Transverse colon (tissue), 4 donors: ENCODE measurements at regions not wholly inside any gene's neighbourhood (a gene's known extent, or its start where the extent isn't known, plus 50 kb on each side); places are given as distances from the start of the nearest gene placed in this dataset.

Source experiments
- DNase-seq: peaks from one replicate; pipeline ENCODE4 v3.0.0-alpha.2; 2019
- H3K27ac ChIP-seq, 4 donors: fragments of 200-600 bp; sonication (generic); 2 replicates each; pipeline ENCODE4 v1.5.1; 2016 to 2018; ENCODE audit warnings: inconsistent platforms in 4 of 4
- H3K27me3 ChIP-seq: fragments of 200-600 bp; sonication (generic); 2 replicates; pipeline ENCODE4 v1.5.1; 2017; ENCODE audit warnings: inconsistent platforms
- H3K36me3 ChIP-seq, 4 donors: fragments of 200-600 bp; sonication (generic); 2 replicates each; pipeline ENCODE4 v1.5.1; 2017 to 2019; ENCODE audit warnings: inconsistent platforms in 4 of 4
- H3K4me1 ChIP-seq, 4 donors: fragments of 200-600 bp; sonication (generic); 2 replicates each; pipeline ENCODE4 v1.5.1; 2017 to 2020; ENCODE audit warnings: inconsistent platforms in 4 of 4
- H3K4me3 ChIP-seq, 4 donors: fragments of 200-600 bp; sonication (generic); 1 replicate in 1 of 4; 2 replicates in 3 of 4; pipeline versions ENCODE4 v1.5.1 to v1.6.1; 2017 to 2019; ENCODE audit warnings: inconsistent platforms in 4 of 4
- H3K9me3 ChIP-seq, 2 donors: fragments of 200-600 bp; sonication (generic); 2 replicates each; pipeline ENCODE4 v1.5.1; 2017 to 2019; ENCODE audit warnings: inconsistent platforms in 2 of 2
- CTCF ChIP-seq, 5 experiments: fragments of 200-600 bp in 3 of 5; fragments of 450-650 bp in 2 of 5; sonication (generic) in 3 of 5; IDR thresholded peaks; 1 replicate in 2 of 5; 2 replicates in 3 of 5; pipeline ENCODE4 v1.5.1; 2016 to 2017; ENCODE audit warnings: antibody characterized with exemption in 5 of 5, inconsistent platforms in 3 of 5, mild to moderate bottlenecking in 2 of 5, moderate library complexity in 1 of 5
- EP300 ChIP-seq: sonication (generic); formaldehyde crosslinking; IDR thresholded peaks from one replicate; pipeline ENCODE4 v1.6.1; 2017; ENCODE audit warnings: antibody characterized with exemption, low read depth
- POLR2A ChIP-seq: fragments of 450-650 bp; IDR thresholded peaks from one replicate; pipeline ENCODE4 v1.6.1; 2016; ENCODE audit warnings: antibody characterized with exemption, mild to moderate bottlenecking, moderate library complexity
- POLR2AphosphoS5 ChIP-seq, 3 donors: sonication (generic); formaldehyde crosslinking; IDR thresholded peaks; one replicate each; pipeline ENCODE4 v1.6.1; 2016; ENCODE audit warnings: antibody characterized with exemption in 3 of 3
- whole genome bisulfite sequencing, 2 donors: methylation state at CpG; one replicate each; pipeline ENCODE4 v1.1.5; 2018; ENCODE audit warnings: low coverage in 1 of 2; 5-methylcytosine and 5-hydroxymethylcytosine counted together
- in situ Hi-C, 4 donors: fragments of 200-750 bp; cut with MboI; loops; one replicate each; pipeline versions ENCODE4 v1.15.0 to v1.15.1; 2017; ENCODE audit warnings: low sequenced_read_pairs in 3 of 4, low pct_ligation_motif_present in 1 of 4, low pct_unique_long_range_greater_than_20kb in 1 of 4
- intact Hi-C: fragments of 100-400 bp; cut with DNase I; formaldehyde crosslinking; loops from one replicate; pipeline ENCODE4 v1.15.1; 2023; ENCODE audit warnings: low total_unique reads

- Histone ChIP-seq H3K9me3 (peaks cover 0 to 6% of the 10 kb centered on the region in 2 donors), H3K27me3 (no peaks in the 10 kb centered on the region), H3K27ac (no peak overlapping the region), H3K4me3 (no peak overlapping the region), H3K36me3 (no peaks in the 10 kb centered on the region), H3K4me1 (no peaks in the 10 kb centered on the region)
- DNase-seq: no peak
- intact Hi-C loops: no loop called here
- 73 to 81% methylated on average over 6 to 9 of the region's 9 CpGs for WGBS, 2 donors
- in situ Hi-C loops: no loop called here
- TF ChIP-seq EP300: no peak
- TF ChIP-seq POLR2A: no peak
These were observed 186.8 kb upstream of the PRICKLE1 start for GRCh38 chr12:42776396-42776795.

GRCh38 chr12:42774238-42774637 is 184.7 kb upstream of the PRICKLE1 start:
- intact Hi-C loops (no loop called here), in situ Hi-C loops (no loop called here)
- 84 to 96% methylated on average over 3 of the region's 3 CpGs for WGBS, 2 donors
- Histone ChIP-seq H3K9me3 (peaks cover 0 to 6% of the 10 kb centered on the region in 2 donors), H3K27ac (no peak overlapping the region), H3K4me3 (no peak overlapping the region), H3K4me1 (no peaks in the 10 kb centered on the region), H3K27me3 (no peaks in the 10 kb centered on the region), H3K36me3 (no peaks in the 10 kb centered on the region)
- TF ChIP-seq CTCF (IDR thresholded peaks at IDR 0.05) (no peak), POLR2A (no peak), POLR2AphosphoS5 (IDR thresholded peaks at IDR 0.05) (no peak), EP300 (no peak)
- no peak for DNase-seq

- H3K36me3 ChIP-seq: no peaks in the 10 kb centered on the region
- in situ Hi-C loops (no loop called here), intact Hi-C loops (no loop called here)
- no peak overlapping the region for H3K27ac ChIP-seq
- TF ChIP-seq POLR2A (no peak), CTCF (IDR thresholded peaks at IDR 0.05) (no peak), POLR2AphosphoS5 (IDR thresholded peaks at IDR 0.05) (no peak), EP300 (no peak)
- 72 to 76% methylated on average over 3 of the region's 3 CpGs for WGBS, 2 donors
- H3K9me3 ChIP-seq: peaks cover 0 to 6% of the 10 kb centered on the region in 2 donors
- H3K4me3 ChIP-seq: no peak overlapping the region
- no peaks in the 10 kb centered on the region for H3K27me3 ChIP-seq
- no peak for DNase-seq
- no peaks in the 10 kb centered on the region for H3K4me1 ChIP-seq
These were observed 180.7 kb upstream of the PRICKLE1 start for GRCh38 chr12:42770261-42770660.

- H3K9me3 ChIP-seq: peaks cover 0 to 6% of the 10 kb centered on the region in 2 donors
- no peaks in the 10 kb centered on the region for H3K27me3 ChIP-seq
- TF ChIP-seq CTCF (IDR thresholded peaks at IDR 0.05) (no peak), POLR2A (no peak), POLR2AphosphoS5 (IDR thresholded peaks at IDR 0.05) (no peak), EP300 (no peak)
- intact Hi-C loops: no loop called here
- H3K4me3 ChIP-seq: no peak overlapping the region
- H3K36me3 ChIP-seq: no peaks in the 10 kb centered on the region
- H3K4me1 ChIP-seq: no peaks in the 10 kb centered on the region
- 20 to 29% methylated on average over 1 of the region's 1 CpG for WGBS, 2 donors
- no peak overlapping the region for H3K27ac ChIP-seq
- no peak for DNase-seq
- in situ Hi-C loops: no loop called here
These were observed 179.9 kb upstream of the PRICKLE1 start for GRCh38 chr12:42769455-42769854.

GRCh38 chr12:42767998-42768397 is 178.5 kb upstream of the PRICKLE1 start:
- Histone ChIP-seq H3K4me3 (no peak overlapping the region), H3K27me3 (no peaks in the 10 kb centered on the region), H3K4me1 (no peaks in the 10 kb centered on the region), H3K36me3 (no peaks in the 10 kb centered on the region), H3K27ac (no peak overlapping the region), H3K9me3 (peaks cover 0 to 6% of the 10 kb centered on the region in 2 donors)
- in situ Hi-C loops (no loop called here), intact Hi-C loops (no loop called here)
- TF ChIP-seq CTCF (IDR thresholded peaks at IDR 0.05) (no peak), POLR2AphosphoS5 (IDR thresholded peaks at IDR 0.05) (no peak), EP300 (no peak), POLR2A (no peak)
- 79% methylated on average over 4 of the region's 4 CpGs; no CpG with 5 or more reads in 1 of the 2 donors for WGBS, 2 donors
- no peak for DNase-seq
